K562 (cell line): ENCODE measurements at regions not wholly inside any gene's neighbourhood (a gene's known extent, or its start where the extent isn't known, plus 50 kb on each side); places are given as distances from the start of the nearest gene placed in this dataset.

Source experiments
- ATAC-seq: fragments of 200-7000 bp; cut with Tn5 transposase; 3 replicates; pipeline ENCODE4 v1.9.1; 2020; ENCODE audit warnings: moderate library complexity
- BruUV-seq: library from RNA; stranded (reverse); fragments of 400-500 nt; replicated peaks from 2 replicates; lab custom pipeline; 2021; lab: Mats Ljungman, UMichigan
- CTCF ChIA-PET: fragments of 300-600 bp; formaldehyde crosslinking; extraction: SDS; loops from one replicate; lab custom pipeline; 2021; ENCODE audit warnings: low intra/inter-chr PET ratio; lab: Yijun Ruan, JAX
- POLR2A ChIA-PET: fragments of 300-600, 350-650 bp; sonication (Branson Sonifier 250); formaldehyde crosslinking; extraction: SDS; loops from one replicate; lab custom pipeline; 2021; ENCODE audit warnings: antibody characterized with exemption, inconsistent platforms; lab: Yijun Ruan, JAX
- DNase-seq, 4 experiments: peaks; one replicate each; pipeline versions ENCODE4 v3.0.0 to v3.0.0-alpha.2; 2011 to 2018; ENCODE audit warnings: low spot score in 3 of 4, mixed read lengths in 3 of 4; ENCODE audit errors: extremely low read depth in 1 of 4
- FAIRE-seq: peaks from 2 replicates; lab custom pipeline; 2011; peaks lifted over from hg19 to GRCh38; lab: Jason Lieb, UNC
- H2AFZ ChIP-seq: 2 replicates; pipeline ENCODE4 v1.6.0; 2011; ENCODE audit warnings: low read depth, low read length, control low read depth, inconsistent platforms
- H3K27ac ChIP-seq: fragments of 200-600 bp; 3 replicates; pipeline ENCODE4 v1.8.0; 2011; ENCODE audit warnings: low read depth, mild to moderate bottlenecking, control low read depth, inconsistent platforms, low read length, moderate library complexity, mixed read lengths; ENCODE audit errors: extremely low read depth
- H3K27me3 ChIP-seq, 2 experiments: fragments of 300-600 bp in 1 of 2; 2 replicates in 1 of 2; 3 replicates in 1 of 2; pipeline versions ENCODE4 v1.6.0 to v1.8.0; 2011; ENCODE audit warnings: inconsistent platforms in 2 of 2, low read length in 2 of 2, mild to moderate bottlenecking in 1 of 2, mixed read lengths in 1 of 2, moderate library complexity in 1 of 2; ENCODE audit not compliant: control insufficient read depth in 2 of 2, insufficient read depth in 2 of 2
- H3K36me3 ChIP-seq: fragments of 300-600 bp; 3 replicates; pipeline ENCODE4 v1.8.0; 2011; ENCODE audit warnings: mild to moderate bottlenecking, low read length, inconsistent platforms; ENCODE audit not compliant: control insufficient read depth, insufficient read depth
- H3K4me1 ChIP-seq, 2 experiments: fragments of 200-600 bp in 1 of 2; replicated peaks in 1 of 2; 2 replicates in 1 of 2; 3 replicates in 1 of 2; pipeline versions ENCODE4 v1.5.1 to v1.8.0; 2011; ENCODE audit warnings: inconsistent platforms in 2 of 2, low read length in 2 of 2, mild to moderate bottlenecking in 1 of 2, mixed read lengths in 1 of 2, moderate library complexity in 1 of 2; ENCODE audit not compliant: control insufficient read depth in 2 of 2, insufficient read depth in 2 of 2
- H3K4me2 ChIP-seq: 2 replicates; pipeline ENCODE4 v1.6.1; 2011; ENCODE audit warnings: low read length, control low read depth, inconsistent platforms, mixed read lengths; ENCODE audit not compliant: insufficient read depth
- H3K4me3 ChIP-seq: fragments of 200-600 bp; sonication (generic), shearing (Covaris generic); 2 replicates; pipeline ENCODE4 v1.5.1; 2016; ENCODE audit warnings: control low read depth, inconsistent platforms
- H3K79me2 ChIP-seq: fragments of 200-600 bp; 3 replicates; pipeline ENCODE4 v1.8.0; 2011; ENCODE audit warnings: low read length, inconsistent platforms; ENCODE audit not compliant: control insufficient read depth, insufficient read depth
- H3K9ac ChIP-seq, 2 experiments: 2 replicates each; pipeline versions ENCODE4 v1.6.0 to v1.6.1; 2011; ENCODE audit warnings: low read depth in 2 of 2, low read length in 2 of 2, control low read depth in 1 of 2, inconsistent platforms in 1 of 2, mild to moderate bottlenecking in 1 of 2, mixed read lengths in 1 of 2; ENCODE audit not compliant: insufficient read depth in 1 of 2
- H3K9me1 ChIP-seq: one replicate; pipeline ENCODE4 v1.6.0; 2011; ENCODE audit warnings: inconsistent platforms, mild to moderate bottlenecking, low read length, moderate library complexity; ENCODE audit not compliant: control insufficient read depth, insufficient read depth
- H3K9me3 ChIP-seq: replicated peaks from 2 replicates; pipeline ENCODE4 v1.5.1; 2011; ENCODE audit warnings: low read depth, low read length, inconsistent platforms; ENCODE audit not compliant: control insufficient read depth, insufficient read depth
- H4K20me1 ChIP-seq: replicated peaks from 2 replicates; pipeline ENCODE4 v1.6.1; 2011; ENCODE audit warnings: low read length, inconsistent platforms, mixed read lengths; ENCODE audit not compliant: control insufficient read depth, insufficient read depth
- ARID2 ChIP-seq: fragments of 450-650 bp; IDR thresholded peaks from 2 replicates; pipeline ENCODE4 v1.6.1; 2017; ENCODE audit warnings: antibody characterized with exemption, mild to moderate bottlenecking
- MTA2 ChIP-seq: fragments of 450-650 bp; IDR thresholded peaks from 2 replicates; pipeline ENCODE4 v1.6.1; 2016; ENCODE audit warnings: low read depth
- SMARCA5 ChIP-seq: fragments of 450-650 bp; IDR thresholded peaks from 2 replicates; pipeline ENCODE4 v1.6.1; 2016
- WGBS: fragments of 100-300 bp; shearing (Covaris generic); methylation state at CpG from one replicate; pipeline ENCODE4 v1.1.6; 2016; ENCODE audit warnings: low coverage, mixed read lengths; ENCODE audit not compliant: insufficient coverage; ENCODE audit errors: missing lambda C conversion rate; 5-methylcytosine and 5-hydroxymethylcytosine counted together
- in situ Hi-C: fragments of 300-500 bp; cut with MboI; formaldehyde crosslinking; loops from 4 replicates; pipeline ENCODE4 v1.15.0; 2018; ENCODE audit warnings: inconsistent platforms, mixed read lengths
- intact Hi-C: fragments of 100-400 bp; cut with micrococcal nuclease; formaldehyde crosslinking; loops from 2 replicates; pipeline ENCODE4 v1.14.2; 2022
- TF ChIP-seq, protein P1 (sequence below): fragments of 250-450 bp; sonication (Bioruptor Pico); IDR thresholded peaks from 2 replicates; pipeline ENCODE4 v1.8.0; 2021; ENCODE audit warnings: moderate library complexity, mild to moderate bottlenecking, inconsistent platforms
- TF ChIP-seq, protein P2 (sequence below), 2 experiments: fragments of 450-650 bp in 1 of 2; sonication (generic) in 1 of 2; formaldehyde crosslinking in 1 of 2; IDR thresholded peaks; 2 replicates each; pipeline versions ENCODE4 v1.7.1 to v1.9.0; 2016 to 2022; ENCODE audit warnings: inconsistent platforms in 1 of 2, mild to moderate bottlenecking in 1 of 2, missing genetic modification reagents in 1 of 2
- TF ChIP-seq, protein P3 (sequence below): fragments of 250-450 bp; sonication (Bioruptor Pico); IDR thresholded peaks from 2 replicates; pipeline ENCODE4 v1.4.0; 2020; ENCODE audit warnings: mild to moderate bottlenecking, moderate library complexity

DNA sequence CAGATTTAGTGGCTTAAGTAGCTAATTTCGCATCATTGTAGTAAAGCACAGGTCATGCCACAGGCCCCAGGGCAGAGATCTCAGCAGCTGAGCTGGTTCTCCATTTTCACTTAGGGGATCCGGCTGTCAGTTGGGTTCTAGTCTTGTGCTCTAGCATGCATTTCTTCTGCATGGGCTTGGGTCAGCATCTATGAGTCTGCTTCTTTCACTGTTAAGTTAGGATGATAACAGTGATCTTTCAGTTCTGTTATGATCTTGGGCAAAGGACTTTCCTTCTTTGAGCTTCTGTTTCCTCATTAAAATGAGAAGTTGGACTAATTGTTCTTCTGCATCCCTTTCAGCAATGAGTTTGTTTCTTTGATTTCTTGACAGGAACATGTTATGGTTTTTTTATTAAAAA is 123.6 kb upstream of the DNAH14 start:
- POLR2A ChIA-PET, result no interaction called here
- Histone ChIP-seq H3K79me2 (no peaks in the 10 kb centered on the region), H3K9me3 (no peaks in the 10 kb centered on the region), H3K4me3 (no peak overlapping the region), H4K20me1 (no peaks in the 10 kb centered on the region), H3K36me3 (no peaks in the 10 kb centered on the region), H2AFZ (no peak overlapping the region), H3K9ac (no peak overlapping the region), H3K27me3 (no peaks in the 10 kb centered on the region), H3K9me1 (no peaks in the 10 kb centered on the region), H3K4me2 (no peak overlapping the region), H3K27ac (no peak overlapping the region), H3K4me1 (no peaks in the 10 kb centered on the region)
- intact Hi-C loops, result no loop called here
- 3% methylated on average over 2 of the region's 2 CpGs for WGBS
- CTCF ChIA-PET, result no interaction called here
- no peak for DNase-seq
- in situ Hi-C loops, result no loop called here
- no peak for FAIRE-seq
- no peak for ATAC-seq
- no TSS peak for BruUV-seq
- TF ChIP-seq ARID2 (no peak), SMARCA5 (no peak), MTA2 (no peak)
- TF ChIP-seq, protein P1, sequence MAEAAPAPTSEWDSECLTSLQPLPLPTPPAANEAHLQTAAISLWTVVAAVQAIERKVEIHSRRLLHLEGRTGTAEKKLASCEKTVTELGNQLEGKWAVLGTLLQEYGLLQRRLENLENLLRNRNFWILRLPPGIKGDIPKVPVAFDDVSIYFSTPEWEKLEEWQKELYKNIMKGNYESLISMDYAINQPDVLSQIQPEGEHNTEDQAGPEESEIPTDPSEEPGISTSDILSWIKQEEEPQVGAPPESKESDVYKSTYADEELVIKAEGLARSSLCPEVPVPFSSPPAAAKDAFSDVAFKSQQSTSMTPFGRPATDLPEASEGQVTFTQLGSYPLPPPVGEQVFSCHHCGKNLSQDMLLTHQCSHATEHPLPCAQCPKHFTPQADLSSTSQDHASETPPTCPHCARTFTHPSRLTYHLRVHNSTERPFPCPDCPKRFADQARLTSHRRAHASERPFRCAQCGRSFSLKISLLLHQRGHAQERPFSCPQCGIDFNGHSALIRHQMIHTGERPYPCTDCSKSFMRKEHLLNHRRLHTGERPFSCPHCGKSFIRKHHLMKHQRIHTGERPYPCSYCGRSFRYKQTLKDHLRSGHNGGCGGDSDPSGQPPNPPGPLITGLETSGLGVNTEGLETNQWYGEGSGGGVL (CRISPR knock-in tag), result no peak
- TF ChIP-seq, protein P2, sequence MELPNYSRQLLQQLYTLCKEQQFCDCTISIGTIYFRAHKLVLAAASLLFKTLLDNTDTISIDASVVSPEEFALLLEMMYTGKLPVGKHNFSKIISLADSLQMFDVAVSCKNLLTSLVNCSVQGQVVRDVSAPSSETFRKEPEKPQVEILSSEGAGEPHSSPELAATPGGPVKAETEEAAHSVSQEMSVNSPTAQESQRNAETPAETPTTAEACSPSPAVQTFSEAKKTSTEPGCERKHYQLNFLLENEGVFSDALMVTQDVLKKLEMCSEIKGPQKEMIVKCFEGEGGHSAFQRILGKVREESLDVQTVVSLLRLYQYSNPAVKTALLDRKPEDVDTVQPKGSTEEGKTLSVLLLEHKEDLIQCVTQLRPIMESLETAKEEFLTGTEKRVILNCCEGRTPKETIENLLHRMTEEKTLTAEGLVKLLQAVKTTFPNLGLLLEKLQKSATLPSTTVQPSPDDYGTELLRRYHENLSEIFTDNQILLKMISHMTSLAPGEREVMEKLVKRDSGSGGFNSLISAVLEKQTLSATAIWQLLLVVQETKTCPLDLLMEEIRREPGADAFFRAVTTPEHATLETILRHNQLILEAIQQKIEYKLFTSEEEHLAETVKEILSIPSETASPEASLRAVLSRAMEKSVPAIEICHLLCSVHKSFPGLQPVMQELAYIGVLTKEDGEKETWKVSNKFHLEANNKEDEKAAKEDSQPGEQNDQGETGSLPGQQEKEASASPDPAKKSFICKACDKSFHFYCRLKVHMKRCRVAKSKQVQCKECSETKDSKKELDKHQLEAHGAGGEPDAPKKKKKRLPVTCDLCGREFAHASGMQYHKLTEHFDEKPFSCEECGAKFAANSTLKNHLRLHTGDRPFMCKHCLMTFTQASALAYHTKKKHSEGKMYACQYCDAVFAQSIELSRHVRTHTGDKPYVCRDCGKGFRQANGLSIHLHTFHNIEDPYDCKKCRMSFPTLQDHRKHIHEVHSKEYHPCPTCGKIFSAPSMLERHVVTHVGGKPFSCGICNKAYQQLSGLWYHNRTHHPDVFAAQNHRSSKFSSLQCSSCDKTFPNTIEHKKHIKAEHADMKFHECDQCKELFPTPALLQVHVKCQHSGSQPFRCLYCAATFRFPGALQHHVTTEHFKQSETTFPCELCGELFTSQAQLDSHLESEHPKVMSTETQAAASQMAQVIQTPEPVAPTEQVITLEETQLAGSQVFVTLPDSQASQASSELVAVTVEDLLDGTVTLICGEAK (IDR thresholded peaks at IDR 0.05), result no peak
- TF ChIP-seq, protein P2 (CRISPR knock-in tag; IDR thresholded peaks at IDR 0.05), result no peak
- TF ChIP-seq, protein P3, sequence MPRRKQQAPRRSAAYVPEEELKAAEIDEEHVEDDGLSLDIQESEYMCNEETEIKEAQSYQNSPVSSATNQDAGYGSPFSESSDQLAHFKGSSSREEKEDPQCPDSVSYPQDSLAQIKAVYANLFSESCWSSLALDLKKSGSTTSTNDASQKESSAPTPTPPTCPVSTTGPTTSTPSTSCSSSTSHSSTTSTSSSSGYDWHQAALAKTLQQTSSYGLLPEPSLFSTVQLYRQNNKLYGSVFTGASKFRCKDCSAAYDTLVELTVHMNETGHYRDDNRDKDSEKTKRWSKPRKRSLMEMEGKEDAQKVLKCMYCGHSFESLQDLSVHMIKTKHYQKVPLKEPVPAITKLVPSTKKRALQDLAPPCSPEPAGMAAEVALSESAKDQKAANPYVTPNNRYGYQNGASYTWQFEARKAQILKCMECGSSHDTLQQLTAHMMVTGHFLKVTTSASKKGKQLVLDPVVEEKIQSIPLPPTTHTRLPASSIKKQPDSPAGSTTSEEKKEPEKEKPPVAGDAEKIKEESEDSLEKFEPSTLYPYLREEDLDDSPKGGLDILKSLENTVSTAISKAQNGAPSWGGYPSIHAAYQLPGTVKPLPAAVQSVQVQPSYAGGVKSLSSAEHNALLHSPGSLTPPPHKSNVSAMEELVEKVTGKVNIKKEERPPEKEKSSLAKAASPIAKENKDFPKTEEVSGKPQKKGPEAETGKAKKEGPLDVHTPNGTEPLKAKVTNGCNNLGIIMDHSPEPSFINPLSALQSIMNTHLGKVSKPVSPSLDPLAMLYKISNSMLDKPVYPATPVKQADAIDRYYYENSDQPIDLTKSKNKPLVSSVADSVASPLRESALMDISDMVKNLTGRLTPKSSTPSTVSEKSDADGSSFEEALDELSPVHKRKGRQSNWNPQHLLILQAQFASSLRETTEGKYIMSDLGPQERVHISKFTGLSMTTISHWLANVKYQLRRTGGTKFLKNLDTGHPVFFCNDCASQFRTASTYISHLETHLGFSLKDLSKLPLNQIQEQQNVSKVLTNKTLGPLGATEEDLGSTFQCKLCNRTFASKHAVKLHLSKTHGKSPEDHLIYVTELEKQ (CRISPR knock-in tag), result no peak
